Suprapubic skin (tissue), 4 donors: ENCODE measurements at regions not wholly inside any gene's neighbourhood (a gene's known extent, or its start where the extent isn't known, plus 50 kb on each side); places are given as distances from the start of the nearest gene placed in this dataset.
"Not testable (repeated sequence)": the region's sequence is repeated elsewhere in the genome, so short reads cannot be mapped to it uniquely, and the experiment has no call there.

Experiments used
- DNase-seq, 2 donors: peaks; one replicate each; pipeline ENCODE4 v3.0.0-alpha.2; 2019; ENCODE audit warnings: low spot score in 2 of 2
- H3K27ac ChIP-seq: fragments of 200-600 bp; sonication (generic); one replicate; pipeline ENCODE4 v1.5.1; 2019
- H3K27me3 ChIP-seq: fragments of 200-600 bp; sonication (generic); one replicate; pipeline ENCODE4 v1.5.1; 2019
- H3K36me3 ChIP-seq: fragments of 200-600 bp; sonication (generic); one replicate; pipeline ENCODE4 v1.5.1; 2019
- H3K4me1 ChIP-seq: fragments of 200-600 bp; sonication (generic); one replicate; pipeline ENCODE4 v1.5.1; 2019
- H3K4me3 ChIP-seq: fragments of 200-600 bp; sonication (generic); one replicate; pipeline ENCODE4 v1.5.1; 2019; ENCODE audit warnings: mild to moderate bottlenecking
- H3K9me3 ChIP-seq: fragments of 200-600 bp; sonication (generic); one replicate; pipeline ENCODE4 v1.5.1; 2019
- CTCF ChIP-seq, 2 donors: fragments of 200-600 bp in 1 of 2; fragments of 450-650 bp in 1 of 2; sonication (generic) in 1 of 2; IDR thresholded peaks; one replicate each; pipeline ENCODE4 v1.5.1; 2016 to 2019; ENCODE audit warnings: antibody characterized with exemption in 2 of 2, mild to moderate bottlenecking in 1 of 2, moderate library complexity in 1 of 2
- EP300 ChIP-seq: sonication (generic); formaldehyde crosslinking; IDR thresholded peaks from one replicate; pipeline ENCODE4 v1.6.1; 2017; ENCODE audit warnings: antibody characterized with exemption
- POLR2A ChIP-seq, 2 donors: fragments of 450-650 bp; IDR thresholded peaks; one replicate each; pipeline ENCODE4 v1.6.1; 2017; ENCODE audit warnings: antibody characterized with exemption in 2 of 2, mild to moderate bottlenecking in 2 of 2, moderate library complexity in 2 of 2
- POLR2AphosphoS5 ChIP-seq, 3 donors: sonication (generic); formaldehyde crosslinking; IDR thresholded peaks; one replicate each; pipeline ENCODE4 v1.6.1; 2017; ENCODE audit warnings: antibody characterized with exemption in 3 of 3
- WGBS: methylation state at CpG from one replicate; pipeline ENCODE4 v1.1.5; 2018; 5-methylcytosine and 5-hydroxymethylcytosine counted together

GRCh38 chr7:46603780-46604179, 682.7 kb upstream of the IGFBP3 start:
- WGBS, result 59% methylated on average over 11 of the region's 11 CpGs
- no peaks in the 10 kb centered on the region for H3K9me3 ChIP-seq
- H3K27me3 ChIP-seq, result no peaks in the 10 kb centered on the region
- H3K4me1 ChIP-seq, result peaks cover 18% of the 10 kb centered on the region
- peak overlapping the region; percentile 75 for H3K27ac ChIP-seq
- no peaks in the 10 kb centered on the region for H3K36me3 ChIP-seq
- TF ChIP-seq EP300 (peak; percentile 90), CTCF (IDR thresholded peaks at IDR 0.05) (no peak), POLR2AphosphoS5 (IDR thresholded peaks at IDR 0.05) (peak; percentile 73 to 96 (median 81)), POLR2A (IDR thresholded peaks at IDR 0.05) (no peak)
- no peak overlapping the region for H3K4me3 ChIP-seq
- DNase-seq, result peak; percentile 94 to 96

- Histone ChIP-seq H3K27ac (peak overlapping the region; percentile 75), H3K4me3 (no peak overlapping the region), H3K9me3 (no peaks in the 10 kb centered on the region), H3K4me1 (peaks cover 18% of the 10 kb centered on the region), H3K27me3 (no peaks in the 10 kb centered on the region), H3K36me3 (no peaks in the 10 kb centered on the region)
- 45% methylated on average over 3 of the region's 7 CpGs for WGBS
- peak in 1 of 2 donors; percentile 69 for DNase-seq
- TF ChIP-seq EP300, result no peak
- no peak for TF ChIP-seq POLR2A (IDR thresholded peaks at IDR 0.05)
- TF ChIP-seq POLR2AphosphoS5 (IDR thresholded peaks at IDR 0.05), result no peak
- no peak for TF ChIP-seq CTCF (IDR thresholded peaks at IDR 0.05)
These were observed 682.3 kb upstream of the IGFBP3 start for GRCh38 chr7:46603296-46603752.

- DNase-seq, result peak; percentile 79 to 83
- WGBS, result 59% methylated on average over 5 of the region's 5 CpGs
- TF ChIP-seq POLR2AphosphoS5 (IDR thresholded peaks at IDR 0.05), result peak; percentile 18 to 81 (median 65)
- no peak for TF ChIP-seq CTCF (IDR thresholded peaks at IDR 0.05)
- no peak for TF ChIP-seq EP300
- H3K27me3 ChIP-seq, result no peaks in the 10 kb centered on the region
- H3K27ac ChIP-seq, result no peak overlapping the region
- no peaks in the 10 kb centered on the region for H3K9me3 ChIP-seq
- H3K36me3 ChIP-seq, result no peaks in the 10 kb centered on the region
- no peak overlapping the region for H3K4me3 ChIP-seq
- peaks cover 18% of the 10 kb centered on the region for H3K4me1 ChIP-seq
These were observed 679.3 kb upstream of the IGFBP3 start for GRCh38 chr7:46600340-46600739.

GRCh38 chr7:46594831-46595230, 673.8 kb upstream of the IGFBP3 start:
- not testable (repeated sequence) for H3K27ac ChIP-seq, DNase-seq, H3K4me3 ChIP-seq, H3K27me3 ChIP-seq, H3K36me3 ChIP-seq, H3K4me1 ChIP-seq, H3K9me3 ChIP-seq
- 25% methylated on average over 1 of the region's 1 CpG for WGBS

- WGBS, result 83% methylated on average over 10 of the region's 10 CpGs
These were observed 670.1 kb upstream of the IGFBP3 start for GRCh38 chr7:46590918-46591905.

GRCh38 chr7:46589286-46589685, 668.2 kb upstream of the IGFBP3 start:
- H3K36me3 ChIP-seq, result no peaks in the 10 kb centered on the region
- WGBS, result 76% methylated on average over 5 of the region's 5 CpGs
- no peak overlapping the region for H3K4me3 ChIP-seq
- DNase-seq, result no peak
- peaks cover 2% of the 10 kb centered on the region for H3K4me1 ChIP-seq
- no peak overlapping the region for H3K27ac ChIP-seq
- TF ChIP-seq POLR2A (IDR thresholded peaks at IDR 0.05) (no peak), POLR2AphosphoS5 (IDR thresholded peaks at IDR 0.05) (no peak), CTCF (IDR thresholded peaks at IDR 0.05) (no peak), EP300 (no peak)
- no peaks in the 10 kb centered on the region for H3K9me3 ChIP-seq
- H3K27me3 ChIP-seq, result no peaks in the 10 kb centered on the region

More at GRCh38 chr7:46590918-46591905, 670.1 kb upstream of the IGFBP3 start:
- not testable (repeated sequence) for H3K9me3 ChIP-seq, H3K27ac ChIP-seq, H3K4me3 ChIP-seq, H3K36me3 ChIP-seq, H3K4me1 ChIP-seq, DNase-seq, H3K27me3 ChIP-seq
